ENCODE measurements at regions not wholly inside any gene's neighbourhood (a gene's known extent, or its start where the extent isn't known, plus 50 kb on each side); places are given as distances from the start of the nearest gene placed in this dataset.

DNA sequence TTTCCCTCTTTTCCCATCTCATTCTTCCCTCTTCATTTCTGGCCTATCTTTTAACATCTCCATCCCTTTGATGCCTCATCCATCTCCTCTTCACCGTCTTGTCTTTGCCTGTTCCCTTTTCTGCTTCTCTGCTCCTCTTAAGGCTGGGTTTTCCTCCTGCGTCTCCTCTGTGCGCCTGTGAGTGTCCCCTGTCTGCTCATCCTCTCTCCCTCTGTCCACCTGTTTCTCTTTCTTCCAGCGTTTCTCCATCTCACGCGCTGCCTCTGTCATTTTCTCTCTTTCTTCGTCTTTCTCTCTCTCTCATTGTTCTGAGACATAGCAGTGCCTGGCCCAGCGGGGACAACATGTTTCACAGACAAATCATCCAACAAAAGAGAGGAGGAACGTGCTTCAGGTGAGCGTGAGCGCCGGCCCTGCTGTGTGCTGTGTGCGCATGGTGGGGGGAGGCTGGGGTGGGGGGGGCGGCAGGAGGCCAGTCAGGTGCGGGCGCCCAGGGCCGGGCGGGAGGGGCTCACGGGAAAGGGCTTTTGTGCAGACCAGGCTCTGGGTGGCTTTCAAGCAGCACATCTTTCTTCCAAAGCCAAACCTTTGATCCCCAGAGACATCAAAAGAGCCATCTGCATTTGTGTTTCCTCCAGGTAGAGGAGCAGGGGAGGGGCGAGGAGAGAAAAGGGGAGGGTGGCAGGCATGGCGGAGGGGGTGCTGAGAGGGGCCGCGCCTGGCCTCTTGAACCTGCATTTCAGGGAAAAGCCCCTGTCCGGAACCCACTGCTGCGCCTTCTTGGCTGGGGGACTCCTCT, 121.3 kb downstream of the VEGFA start:
- no peaks in the 10 kb centered on the region for H4K20me1 ChIP-seq (ENCODE audit: insufficient read depth, low read length)
- H3K27me3 ChIP-seq (ENCODE audit: insufficient read depth, low read length), result no peaks in the 10 kb centered on the region
- DNase-seq (ENCODE audit: insufficient read length, low spot score, missing footprints), result peak; percentile 56
- no peaks in the 10 kb centered on the region for H3K36me3 ChIP-seq (ENCODE audit: insufficient read depth, low read length)
- H3K27ac ChIP-seq (ENCODE audit: low read depth, low read length), result no peak overlapping the region
- peaks cover 3% of the 10 kb centered on the region for H3K4me1 ChIP-seq (ENCODE audit: insufficient read depth, low read length)
- H3K79me2 ChIP-seq (ENCODE audit: insufficient read depth, low read length), result no peaks in the 10 kb centered on the region
- no peak for TF ChIP-seq CTCF (IDR thresholded peaks at IDR 0.05; ENCODE audit: extremely low read depth, low read depth, low read length)
- no peak overlapping the region for H3K4me2 ChIP-seq (ENCODE audit: insufficient read depth, low read length)
- no peak overlapping the region for H3K4me3 ChIP-seq (ENCODE audit: insufficient read depth, low read length)
- no peak overlapping the region for H2AFZ ChIP-seq (ENCODE audit: low read length)
- H3K9me3 ChIP-seq (ENCODE audit: low read depth, low read length), result no peaks in the 10 kb centered on the region

DNA sequence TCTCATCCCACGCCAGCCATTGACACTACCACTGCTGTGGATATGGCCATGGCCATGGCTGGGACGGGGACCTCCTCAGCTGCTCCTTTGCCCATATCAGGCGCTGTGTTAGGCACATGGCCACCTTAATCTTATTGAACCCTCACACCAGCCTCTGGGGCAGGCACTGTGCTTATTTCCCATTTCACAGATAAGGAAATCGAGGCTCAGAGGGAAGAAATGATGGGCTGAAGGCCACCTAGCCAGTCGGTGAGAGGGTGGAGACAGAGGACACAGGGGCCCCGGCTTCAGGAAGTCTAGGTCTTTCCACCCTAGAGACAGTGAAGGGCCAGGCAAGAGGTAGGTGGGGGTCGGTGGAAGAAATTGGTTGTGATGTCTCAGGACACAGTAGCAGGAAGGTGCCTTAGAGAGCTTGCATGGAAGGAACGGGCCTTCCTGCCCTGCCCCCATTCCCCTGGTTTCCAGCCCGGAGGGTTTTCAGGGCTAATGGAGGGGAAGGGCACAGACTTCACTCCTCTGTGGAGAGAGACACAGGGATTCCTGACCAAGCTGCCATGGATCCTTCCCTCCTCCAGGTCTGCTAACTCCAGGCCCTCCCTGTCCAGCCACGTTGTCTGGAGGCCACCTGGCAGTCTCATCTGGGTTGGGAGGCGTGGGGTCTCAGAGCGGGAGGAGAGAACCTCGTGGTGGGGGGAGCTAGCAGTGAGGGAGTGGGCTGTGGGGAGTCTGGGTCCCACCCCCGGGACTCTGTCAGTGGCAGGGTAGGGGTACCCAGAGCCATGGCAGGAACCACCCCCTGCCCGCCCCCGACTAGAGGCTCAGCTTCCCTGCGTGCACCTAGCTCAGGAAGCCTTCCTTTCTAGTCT, 120.4 kb downstream of the VEGFA start:
- Histone ChIP-seq H3K27me3 (ENCODE audit: insufficient read depth, low read length) (no peaks in the 10 kb centered on the region), H3K79me2 (ENCODE audit: insufficient read depth, low read length) (no peaks in the 10 kb centered on the region), H3K4me3 (ENCODE audit: insufficient read depth, low read length) (no peak overlapping the region), H3K9me3 (ENCODE audit: low read depth, low read length) (no peaks in the 10 kb centered on the region), H3K27ac (ENCODE audit: low read depth, low read length) (no peak overlapping the region), H3K36me3 (ENCODE audit: insufficient read depth, low read length) (no peaks in the 10 kb centered on the region), H3K4me1 (ENCODE audit: insufficient read depth, low read length) (peaks cover 3% of the 10 kb centered on the region), H2AFZ (ENCODE audit: low read length) (no peak overlapping the region), H3K4me2 (ENCODE audit: insufficient read depth, low read length) (no peak overlapping the region), H4K20me1 (ENCODE audit: insufficient read depth, low read length) (no peaks in the 10 kb centered on the region)
- no peak for TF ChIP-seq CTCF (IDR thresholded peaks at IDR 0.05; ENCODE audit: extremely low read depth, low read depth, low read length)
- peak; percentile 66 for DNase-seq (ENCODE audit: insufficient read length, low spot score, missing footprints)

DNA sequence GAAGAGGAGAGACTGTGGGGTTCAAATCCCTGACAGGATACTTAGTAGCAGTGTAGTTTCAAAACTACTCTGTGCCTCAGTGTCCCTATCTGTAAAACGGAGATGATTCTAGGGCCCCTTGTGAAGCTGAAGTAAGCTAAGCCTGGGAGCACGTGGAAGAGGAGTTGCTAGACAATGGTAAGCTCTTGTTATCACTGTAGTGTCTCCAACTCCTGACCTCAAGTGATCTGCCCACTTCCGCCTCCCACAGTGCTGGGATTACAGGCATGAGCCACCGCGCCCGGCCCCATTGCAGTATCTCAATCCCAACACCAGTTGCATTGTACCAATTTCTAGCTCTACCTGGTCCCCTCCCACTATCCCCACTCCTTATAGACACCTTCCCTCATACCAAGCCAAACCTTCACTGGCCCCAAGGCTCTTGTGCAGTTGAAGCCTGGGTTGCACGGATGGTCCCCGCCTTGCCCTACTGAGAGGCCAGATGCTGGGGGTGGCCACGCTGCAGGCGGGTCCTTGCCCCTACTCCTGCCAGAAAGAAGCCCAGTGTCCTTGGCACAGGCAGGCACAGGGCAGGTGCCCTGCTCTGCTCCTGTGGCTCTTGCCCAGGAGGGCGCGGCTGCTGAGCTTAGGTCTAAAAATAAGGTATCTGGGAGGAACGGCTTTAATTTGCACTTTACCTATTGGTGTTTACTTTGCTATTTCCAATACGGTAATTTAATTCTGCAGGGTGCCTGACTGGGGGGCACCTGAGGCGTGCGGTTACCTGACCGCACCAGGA, 118.1 kb downstream of the VEGFA start:
- H3K4me1 ChIP-seq (ENCODE audit: insufficient read depth, low read length), result peaks cover 3% of the 10 kb centered on the region
- no peak overlapping the region for H2AFZ ChIP-seq (ENCODE audit: low read length)
- no peaks in the 10 kb centered on the region for H3K9me3 ChIP-seq (ENCODE audit: low read depth, low read length)
- DNase-seq (ENCODE audit: insufficient read length, low spot score, missing footprints), result peak; percentile 47
- H3K4me3 ChIP-seq (ENCODE audit: insufficient read depth, low read length), result no peak overlapping the region
- H3K27me3 ChIP-seq (ENCODE audit: insufficient read depth, low read length), result no peaks in the 10 kb centered on the region
- no peak for TF ChIP-seq CTCF (IDR thresholded peaks at IDR 0.05; ENCODE audit: extremely low read depth, low read depth, low read length)
- no peaks in the 10 kb centered on the region for H4K20me1 ChIP-seq (ENCODE audit: insufficient read depth, low read length)
- H3K4me2 ChIP-seq (ENCODE audit: insufficient read depth, low read length), result no peak overlapping the region
- no peaks in the 10 kb centered on the region for H3K36me3 ChIP-seq (ENCODE audit: insufficient read depth, low read length)
- H3K27ac ChIP-seq (ENCODE audit: low read depth, low read length), result no peak overlapping the region
- H3K79me2 ChIP-seq (ENCODE audit: insufficient read depth, low read length), result no peaks in the 10 kb centered on the region

All from osteoblast (primary cell).